Activated naive CD4-positive, alpha-beta T cell treated with anti-CD3 and anti-CD28 coated beads, Interleukin-2, amount 10 ng/mL, durations not matched to agents 7 days and 5 days (primary cell): ENCODE measurements at regions not wholly inside any gene's neighbourhood (a gene's known extent, or its start where the extent isn't known, plus 50 kb on each side); places are given as distances from the start of the nearest gene placed in this dataset.
"Not testable (repeated sequence)": the region's sequence is repeated elsewhere in the genome, so short reads cannot be mapped to it uniquely, and the experiment has no call there.

Experiments
- CTCF ChIA-PET: fragments of 350-600 bp; sonication (Branson Sonifier 250); formaldehyde crosslinking; loops from one replicate; lab custom pipeline; 2021; ENCODE audit warnings: antibody characterized with exemption; lab: Charles Lee
- DNase-seq: peaks from one replicate; pipeline ENCODE4 v3.0.0-alpha.2; 2020
- H3K27ac Mint-ChIP-seq: one replicate; pipeline ENCODE4 v1.8.0; 2021; ENCODE audit warnings: mild to moderate bottlenecking, moderate library complexity, mixed read lengths
- H3K27me3 Mint-ChIP-seq: one replicate; pipeline ENCODE4 v1.8.0; 2021; ENCODE audit warnings: mild to moderate bottlenecking, mixed read lengths
- H3K36me3 Mint-ChIP-seq: one replicate; pipeline ENCODE4 v1.8.0; 2021; ENCODE audit warnings: mixed read lengths
- H3K4me1 Mint-ChIP-seq: one replicate; pipeline ENCODE4 v1.8.0; 2021; ENCODE audit warnings: mixed read lengths
- H3K4me3 Mint-ChIP-seq: one replicate; pipeline ENCODE4 v1.8.0; 2021; ENCODE audit warnings: mild to moderate bottlenecking, moderate library complexity, mixed read lengths
- H3K9me3 Mint-ChIP-seq: one replicate; pipeline ENCODE4 v1.8.0; 2021; ENCODE audit warnings: mixed read lengths

- no peak for DNase-seq
- CTCF ChIA-PET, result no interaction called here
- Mint-ChIP-seq H3K4me1 (no peaks in the 10 kb centered on the region), H3K36me3 (no peaks in the 10 kb centered on the region), H3K27me3 (peaks cover 9% of the 10 kb centered on the region), H3K9me3 (no peaks in the 10 kb centered on the region), H3K4me3 (no peak overlapping the region), H3K27ac (no peak overlapping the region)
Observed at GRCh38 chr7:8314566-8314965, 52.6 kb upstream of the ICA1 start.

GRCh38 chr7:8319115-8319514, 57.1 kb upstream of the ICA1 start:
- no peak overlapping the region for H3K4me3 Mint-ChIP-seq
- peaks cover 11% of the 10 kb centered on the region for H3K27me3 Mint-ChIP-seq
- H3K36me3 Mint-ChIP-seq, result no peaks in the 10 kb centered on the region
- H3K27ac Mint-ChIP-seq, result no peak overlapping the region
- CTCF ChIA-PET, result no interaction called here
- H3K9me3 Mint-ChIP-seq, result no peaks in the 10 kb centered on the region
- H3K4me1 Mint-ChIP-seq, result no peaks in the 10 kb centered on the region
- no peak for DNase-seq

GRCh38 chr7:8320174-8320573, 58.2 kb upstream of the ICA1 start:
- DNase-seq, result no peak
- H3K27me3 Mint-ChIP-seq, result peaks cover 13% of the 10 kb centered on the region
- CTCF ChIA-PET, result no interaction called here
- no peaks in the 10 kb centered on the region for H3K4me1 Mint-ChIP-seq
- H3K9me3 Mint-ChIP-seq, result no peaks in the 10 kb centered on the region
- no peak overlapping the region for H3K27ac Mint-ChIP-seq
- H3K36me3 Mint-ChIP-seq, result no peaks in the 10 kb centered on the region
- H3K4me3 Mint-ChIP-seq, result no peak overlapping the region

GRCh38 chr7:8321312-8321711, 59.3 kb upstream of the ICA1 start:
- CTCF ChIA-PET, result no interaction called here
- no peaks in the 10 kb centered on the region for H3K4me1 Mint-ChIP-seq
- DNase-seq, result no peak
- peaks cover 5% of the 10 kb centered on the region for H3K27me3 Mint-ChIP-seq
- no peaks in the 10 kb centered on the region for H3K36me3 Mint-ChIP-seq
- H3K27ac Mint-ChIP-seq, result no peak overlapping the region
- no peaks in the 10 kb centered on the region for H3K9me3 Mint-ChIP-seq
- H3K4me3 Mint-ChIP-seq, result no peak overlapping the region

GRCh38 chr7:8322667-8323066, 60.7 kb upstream of the ICA1 start:
- Mint-ChIP-seq H3K27me3 (peaks cover 4% of the 10 kb centered on the region), H3K4me1 (no peaks in the 10 kb centered on the region), H3K9me3 (no peaks in the 10 kb centered on the region), H3K27ac (no peak overlapping the region), H3K36me3 (no peaks in the 10 kb centered on the region), H3K4me3 (no peak overlapping the region)
- no peak for DNase-seq
- CTCF ChIA-PET, result no interaction called here

- CTCF ChIA-PET, result no interaction called here
- DNase-seq, result no peak
- Mint-ChIP-seq H3K4me1 (no peaks in the 10 kb centered on the region), H3K4me3 (no peak overlapping the region), H3K27me3 (peaks cover 7% of the 10 kb centered on the region), H3K27ac (no peak overlapping the region), H3K9me3 (no peaks in the 10 kb centered on the region), H3K36me3 (no peaks in the 10 kb centered on the region)
Observed at GRCh38 chr7:8325067-8325466, 63.1 kb upstream of the ICA1 start.

- Mint-ChIP-seq H3K9me3 (no peaks in the 10 kb centered on the region), H3K36me3 (no peaks in the 10 kb centered on the region)
Observed at GRCh38 chr7:8327199-8327598, 65.2 kb upstream of the ICA1 start.

GRCh38 chr7:8338206-8338605, 76.2 kb upstream of the ICA1 start:
- H3K36me3 Mint-ChIP-seq, result no peaks in the 10 kb centered on the region
- H3K27me3 Mint-ChIP-seq, result no peaks in the 10 kb centered on the region
- no peak for DNase-seq
- no peaks in the 10 kb centered on the region for H3K9me3 Mint-ChIP-seq
- no peak overlapping the region for H3K27ac Mint-ChIP-seq
- no peak overlapping the region for H3K4me3 Mint-ChIP-seq
- no peaks in the 10 kb centered on the region for H3K4me1 Mint-ChIP-seq
- CTCF ChIA-PET, result no interaction called here

More at GRCh38 chr7:8327199-8327598, 65.2 kb upstream of the ICA1 start:
- Mint-ChIP-seq H3K27ac (no peak overlapping the region), H3K4me1 (no peaks in the 10 kb centered on the region), H3K27me3 (peaks cover 7% of the 10 kb centered on the region), H3K4me3 (no peak overlapping the region)
- CTCF ChIA-PET, result no interaction called here
- no peak for DNase-seq

- H3K4me1 Mint-ChIP-seq, result no peaks in the 10 kb centered on the region
- CTCF ChIA-PET, result no interaction called here
- no peak for DNase-seq
- H3K36me3 Mint-ChIP-seq, result no peaks in the 10 kb centered on the region
- H3K27me3 Mint-ChIP-seq, result no peaks in the 10 kb centered on the region
- H3K27ac Mint-ChIP-seq, result no peak overlapping the region
- no peaks in the 10 kb centered on the region for H3K9me3 Mint-ChIP-seq
- H3K4me3 Mint-ChIP-seq, result no peak overlapping the region
Observed at GRCh38 chr7:8343556-8343955, 81.6 kb upstream of the ICA1 start.

- H3K27ac Mint-ChIP-seq, DNase-seq, H3K4me1 Mint-ChIP-seq, H3K9me3 Mint-ChIP-seq, H3K27me3 Mint-ChIP-seq, H3K36me3 Mint-ChIP-seq, H3K4me3 Mint-ChIP-seq, CTCF ChIA-PET: not testable (repeated sequence)
Observed at GRCh38 chr7:8347395-8347794, 85.4 kb upstream of the ICA1 start.

- DNase-seq, H3K4me1 Mint-ChIP-seq, H3K4me3 Mint-ChIP-seq, H3K27me3 Mint-ChIP-seq, H3K9me3 Mint-ChIP-seq, H3K27ac Mint-ChIP-seq, CTCF ChIA-PET, H3K36me3 Mint-ChIP-seq: not testable (repeated sequence)
Observed at GRCh38 chr7:8351654-8352053, 81.8 kb upstream of the NXPH1 start.

GRCh38 chr7:8353991-8354390, 79.4 kb upstream of the NXPH1 start:
- Mint-ChIP-seq H3K27me3 (no peaks in the 10 kb centered on the region), H3K9me3 (no peaks in the 10 kb centered on the region), H3K36me3 (no peaks in the 10 kb centered on the region), H3K4me3 (no peak overlapping the region), H3K27ac (no peak overlapping the region), H3K4me1 (no peaks in the 10 kb centered on the region)
- DNase-seq, result no peak
- CTCF ChIA-PET, result no interaction called here

- H3K4me1 Mint-ChIP-seq, result no peaks in the 10 kb centered on the region
- DNase-seq, result no peak
- H3K27ac Mint-ChIP-seq, result no peak overlapping the region
- H3K4me3 Mint-ChIP-seq, result no peak overlapping the region
- H3K27me3 Mint-ChIP-seq, result no peaks in the 10 kb centered on the region
- H3K9me3 Mint-ChIP-seq, result no peaks in the 10 kb centered on the region
- CTCF ChIA-PET, result no interaction called here
- H3K36me3 Mint-ChIP-seq, result no peaks in the 10 kb centered on the region
Observed at GRCh38 chr7:8354503-8354902, 78.9 kb upstream of the NXPH1 start.

GRCh38 chr7:8356071-8356470, 77.3 kb upstream of the NXPH1 start:
- Mint-ChIP-seq H3K9me3 (no peaks in the 10 kb centered on the region), H3K27me3 (no peaks in the 10 kb centered on the region), H3K4me1 (no peaks in the 10 kb centered on the region), H3K27ac (no peak overlapping the region), H3K36me3 (no peaks in the 10 kb centered on the region), H3K4me3 (no peak overlapping the region)
- CTCF ChIA-PET, result no interaction called here
- no peak for DNase-seq

GRCh38 chr7:8357536-8357935, 75.9 kb upstream of the NXPH1 start:
- Mint-ChIP-seq H3K4me1 (no peaks in the 10 kb centered on the region), H3K27ac (no peak overlapping the region), H3K4me3 (no peak overlapping the region), H3K27me3 (no peaks in the 10 kb centered on the region), H3K36me3 (no peaks in the 10 kb centered on the region), H3K9me3 (no peaks in the 10 kb centered on the region)
- no peak for DNase-seq
- CTCF ChIA-PET, result no interaction called here

- H3K4me1 Mint-ChIP-seq, result no peaks in the 10 kb centered on the region
- DNase-seq, result no peak
- no peaks in the 10 kb centered on the region for H3K9me3 Mint-ChIP-seq
- H3K36me3 Mint-ChIP-seq, result no peaks in the 10 kb centered on the region
- CTCF ChIA-PET, result no interaction called here
- no peaks in the 10 kb centered on the region for H3K27me3 Mint-ChIP-seq
- H3K4me3 Mint-ChIP-seq, result no peak overlapping the region
- H3K27ac Mint-ChIP-seq, result no peak overlapping the region
Observed at GRCh38 chr7:8360564-8361153, 72.8 kb upstream of the NXPH1 start.
